KMS-11 (cell line): ENCODE measurements at regions not wholly inside any gene's neighbourhood (a gene's known extent, or its start where the extent isn't known, plus 50 kb on each side); places are given as distances from the start of the nearest gene placed in this dataset.

Experiments
- H2AFZ ChIP-seq: fragments of 200-600 bp; sonication (generic); 2 replicates; pipeline ENCODE4 v1.6.1; 2016; ENCODE audit warnings: antibody characterized with exemption, mixed run types, low read depth
- H3K27ac ChIP-seq: fragments of 200-600 bp; sonication (generic); 2 replicates; pipeline ENCODE4 v1.6.1; 2016; ENCODE audit warnings: mild to moderate bottlenecking, mixed run types
- H3K27me3 ChIP-seq: fragments of 200-600 bp; sonication (generic); 2 replicates; pipeline ENCODE4 v1.6.1; 2017; ENCODE audit warnings: mild to moderate bottlenecking, low read depth, mixed run types, moderate library complexity; ENCODE audit not compliant: insufficient read depth
- H3K36me3 ChIP-seq: fragments of 200-600 bp; sonication (generic); 2 replicates; pipeline ENCODE4 v1.6.1; 2017; ENCODE audit warnings: mild to moderate bottlenecking, mixed run types; ENCODE audit not compliant: insufficient read depth
- H3K4me1 ChIP-seq: fragments of 200-600 bp; sonication (generic); 2 replicates; pipeline ENCODE4 v1.6.1; 2016; ENCODE audit warnings: mild to moderate bottlenecking, low read depth, mixed run types; ENCODE audit not compliant: poor library complexity, severe bottlenecking
- H3K4me2 ChIP-seq: fragments of 200-600 bp; sonication (generic); 2 replicates; pipeline ENCODE4 v1.7.0; 2016; ENCODE audit warnings: mild to moderate bottlenecking, mixed run types
- H3K4me3 ChIP-seq: fragments of 200-600 bp; sonication (generic); IDR thresholded peaks from 2 replicates; pipeline ENCODE4 v1.6.1; 2017; ENCODE audit warnings: low read depth, low read length, mixed read lengths; ENCODE audit not compliant: insufficient read depth
- H3K79me2 ChIP-seq: fragments of 200-600 bp; sonication (generic); 2 replicates; pipeline ENCODE4 v1.6.1; 2016; ENCODE audit warnings: low read depth, mixed run types; ENCODE audit not compliant: insufficient read depth
- H3K9ac ChIP-seq: fragments of 200-600 bp; sonication (generic); 2 replicates; pipeline ENCODE4 v1.6.1; 2016; ENCODE audit warnings: mild to moderate bottlenecking, mixed run types
- H4K20me1 ChIP-seq: fragments of 200-600 bp; sonication (generic); 2 replicates; pipeline ENCODE4 v1.6.1; 2016; ENCODE audit warnings: mild to moderate bottlenecking, mixed run types; ENCODE audit not compliant: insufficient read depth
- CTCF ChIP-seq: fragments of 200-600 bp; sonication (generic); conservative IDR thresholded peaks from 2 replicates; pipeline ENCODE4 v1.6.1; 2017; ENCODE audit warnings: low read depth, mild to moderate bottlenecking, antibody characterized with exemption, low read length, moderate library complexity, mixed read lengths

- Histone ChIP-seq H3K4me3 (no peak overlapping the region), H3K79me2 (no peaks in the 10 kb centered on the region), H3K4me2 (no peak overlapping the region), H3K4me1 (peaks cover 5% of the 10 kb centered on the region), H3K27me3 (no peaks in the 10 kb centered on the region), H3K27ac (no peak overlapping the region), H4K20me1 (no peaks in the 10 kb centered on the region), H3K36me3 (no peaks in the 10 kb centered on the region), H3K9ac (no peak overlapping the region), H2AFZ (0 out of 2 replicates have a peak overlapping the region, but pooled peaks have one; percentile 36)
- TF ChIP-seq CTCF, result no peak
Measured at GRCh38 chr6:159109391-159109790, 59.8 kb upstream of the FNDC1 start.

GRCh38 chr6:159108426-159108985 lies 60.7 kb upstream of the FNDC1 start:
- Histone ChIP-seq H3K4me2 (no peak overlapping the region), H3K4me1 (peaks cover 5% of the 10 kb centered on the region), H3K9ac (no peak overlapping the region), H3K4me3 (no peak overlapping the region), H2AFZ (no peak overlapping the region), H3K27me3 (no peaks in the 10 kb centered on the region), H3K79me2 (no peaks in the 10 kb centered on the region), H4K20me1 (no peaks in the 10 kb centered on the region), H3K36me3 (no peaks in the 10 kb centered on the region), H3K27ac (no peak overlapping the region)
- TF ChIP-seq CTCF, result no peak

GRCh38 chr6:159107451-159108260 lies 61.5 kb upstream of the FNDC1 start:
- Histone ChIP-seq H3K4me3 (no peak overlapping the region), H3K36me3 (no peaks in the 10 kb centered on the region)
- no peak for TF ChIP-seq CTCF

GRCh38 chr6:159106627-159107241 lies 61.9 kb upstream of the TAGAP start:
- H3K9ac ChIP-seq, result no peak overlapping the region

More at GRCh38 chr6:159107451-159108260, 61.5 kb upstream of the FNDC1 start:
- Histone ChIP-seq H3K9ac (no peak overlapping the region), H4K20me1 (no peaks in the 10 kb centered on the region), H3K27ac (no peak overlapping the region), H3K27me3 (no peaks in the 10 kb centered on the region), H2AFZ (no peak overlapping the region), H3K4me2 (no peak overlapping the region), H3K4me1 (peaks cover 5% of the 10 kb centered on the region), H3K79me2 (no peaks in the 10 kb centered on the region)

More at GRCh38 chr6:159106627-159107241, 61.9 kb upstream of the TAGAP start:
- Histone ChIP-seq H3K36me3 (no peaks in the 10 kb centered on the region), H3K27ac (no peak overlapping the region), H3K4me1 (peaks cover 5% of the 10 kb centered on the region), H3K4me3 (no peak overlapping the region), H3K79me2 (no peaks in the 10 kb centered on the region), H4K20me1 (no peaks in the 10 kb centered on the region), H3K4me2 (no peak overlapping the region), H2AFZ (no peak overlapping the region), H3K27me3 (no peaks in the 10 kb centered on the region)
- no peak for TF ChIP-seq CTCF
